Coronary artery (tissue), 2 donors: ENCODE measurements at regions not wholly inside any gene's neighbourhood (a gene's known extent, or its start where the extent isn't known, plus 50 kb on each side); places are given as distances from the start of the nearest gene placed in this dataset.

Experiments
- DNase-seq: peaks from one replicate; pipeline ENCODE4 v3.0.0-alpha.2; 2017; ENCODE audit warnings: low spot score
- H3K27ac ChIP-seq, 2 donors: fragments of 200-600 bp; sonication (generic); one replicate each; pipeline ENCODE4 v1.5.1; 2016 to 2019
- H3K4me3 ChIP-seq: fragments of 200-600 bp; sonication (generic); 2 replicates; pipeline ENCODE4 v1.5.1; 2016; ENCODE audit warnings: mild to moderate bottlenecking, moderate library complexity
- TF ChIP-seq, protein P1 (sequence below): fragments of 200-600 bp; sonication (generic); IDR thresholded peaks from one replicate; pipeline ENCODE4 v1.5.1; 2019; ENCODE audit warnings: antibody characterized with exemption

DNA sequence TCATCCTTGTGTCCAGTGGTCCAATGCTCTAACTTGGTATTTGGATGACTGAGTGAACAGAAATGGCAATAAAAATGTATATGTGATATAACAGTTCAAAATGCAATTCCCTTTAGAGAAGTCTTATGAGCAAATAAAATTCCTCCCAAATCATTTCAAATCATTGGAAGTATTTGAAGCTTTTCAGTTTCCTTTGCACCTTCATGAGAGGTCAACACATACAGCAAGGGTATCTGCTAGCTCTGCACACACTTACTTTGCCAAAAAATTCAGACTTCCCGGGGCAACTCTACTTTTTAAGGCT, 423.7 kb downstream of the ATP23 start:
- Histone ChIP-seq H3K27ac (no peak overlapping the region), H3K4me3 (no peak overlapping the region)
- TF ChIP-seq, protein P1, sequence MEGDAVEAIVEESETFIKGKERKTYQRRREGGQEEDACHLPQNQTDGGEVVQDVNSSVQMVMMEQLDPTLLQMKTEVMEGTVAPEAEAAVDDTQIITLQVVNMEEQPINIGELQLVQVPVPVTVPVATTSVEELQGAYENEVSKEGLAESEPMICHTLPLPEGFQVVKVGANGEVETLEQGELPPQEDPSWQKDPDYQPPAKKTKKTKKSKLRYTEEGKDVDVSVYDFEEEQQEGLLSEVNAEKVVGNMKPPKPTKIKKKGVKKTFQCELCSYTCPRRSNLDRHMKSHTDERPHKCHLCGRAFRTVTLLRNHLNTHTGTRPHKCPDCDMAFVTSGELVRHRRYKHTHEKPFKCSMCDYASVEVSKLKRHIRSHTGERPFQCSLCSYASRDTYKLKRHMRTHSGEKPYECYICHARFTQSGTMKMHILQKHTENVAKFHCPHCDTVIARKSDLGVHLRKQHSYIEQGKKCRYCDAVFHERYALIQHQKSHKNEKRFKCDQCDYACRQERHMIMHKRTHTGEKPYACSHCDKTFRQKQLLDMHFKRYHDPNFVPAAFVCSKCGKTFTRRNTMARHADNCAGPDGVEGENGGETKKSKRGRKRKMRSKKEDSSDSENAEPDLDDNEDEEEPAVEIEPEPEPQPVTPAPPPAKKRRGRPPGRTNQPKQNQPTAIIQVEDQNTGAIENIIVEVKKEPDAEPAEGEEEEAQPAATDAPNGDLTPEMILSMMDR, result no peak
- no peak for DNase-seq

DNA sequence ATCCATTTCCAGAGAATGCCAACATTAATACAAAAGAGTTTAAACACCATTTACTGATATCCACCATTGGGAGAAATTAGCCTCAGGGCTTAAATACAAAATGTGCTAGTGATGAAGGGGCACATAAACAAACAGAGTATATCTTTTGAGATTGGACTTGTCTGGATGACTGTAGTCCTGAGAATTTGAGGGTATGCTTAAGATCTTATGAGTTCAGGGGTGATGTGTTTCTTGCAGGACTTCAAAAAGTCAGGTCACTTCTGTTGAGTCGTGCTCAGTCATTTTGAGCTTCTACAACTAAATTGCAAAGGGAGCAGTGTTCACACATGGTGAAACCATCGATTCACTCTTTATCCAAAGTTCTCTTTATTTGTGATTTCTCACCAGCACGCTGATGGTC, 425.7 kb downstream of the ATP23 start:
- no peak overlapping the region for H3K4me3 ChIP-seq
- DNase-seq, result no peak
- H3K27ac ChIP-seq, result no peak overlapping the region
- TF ChIP-seq, protein P1, result no peak

DNA sequence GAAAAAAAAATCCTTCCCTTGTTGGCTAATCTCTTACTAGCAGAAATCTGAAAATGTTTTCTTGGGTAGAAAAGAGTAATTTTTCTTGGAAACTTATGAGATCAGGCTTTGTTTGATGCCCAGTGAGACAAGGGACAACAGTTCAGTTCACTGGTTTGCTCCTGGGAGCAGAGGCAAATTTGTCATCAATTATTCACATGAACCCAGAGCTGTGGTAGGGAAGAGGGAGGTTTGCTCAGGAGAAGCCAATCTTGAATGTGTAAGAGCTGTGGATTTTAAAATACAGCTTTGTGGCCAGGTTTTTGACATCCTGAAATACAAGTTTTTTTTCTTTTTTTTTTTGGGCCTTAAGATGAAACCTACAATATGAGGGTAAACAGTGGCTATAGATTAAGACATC, 426.6 kb downstream of the ATP23 start:
- Histone ChIP-seq H3K27ac (no peak overlapping the region), H3K4me3 (no peak overlapping the region)
- no peak for DNase-seq
- TF ChIP-seq, protein P1, result no peak

DNA sequence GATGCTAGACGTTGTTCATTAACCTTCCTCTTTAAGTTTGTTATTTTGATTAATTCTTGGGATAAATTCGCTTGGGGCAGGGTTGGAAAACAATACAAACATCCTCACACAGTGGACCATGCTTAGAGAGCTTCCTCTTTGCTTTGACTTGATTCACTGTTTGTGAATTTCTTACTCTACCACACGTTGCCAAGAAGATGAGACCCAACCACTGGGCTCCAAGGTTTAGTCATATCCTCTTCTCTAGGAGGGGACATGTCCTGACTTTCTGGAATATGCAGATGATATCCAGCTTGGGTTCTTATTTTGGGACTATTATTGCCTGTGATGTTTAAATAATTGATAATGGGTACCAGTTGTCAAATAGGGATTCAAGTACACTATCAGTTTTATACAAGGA, 428.2 kb downstream of the ATP23 start:
- TF ChIP-seq, protein P1, result no peak
- H3K4me3 ChIP-seq, result no peak overlapping the region
- H3K27ac ChIP-seq, result no peak overlapping the region
- no peak for DNase-seq

DNA sequence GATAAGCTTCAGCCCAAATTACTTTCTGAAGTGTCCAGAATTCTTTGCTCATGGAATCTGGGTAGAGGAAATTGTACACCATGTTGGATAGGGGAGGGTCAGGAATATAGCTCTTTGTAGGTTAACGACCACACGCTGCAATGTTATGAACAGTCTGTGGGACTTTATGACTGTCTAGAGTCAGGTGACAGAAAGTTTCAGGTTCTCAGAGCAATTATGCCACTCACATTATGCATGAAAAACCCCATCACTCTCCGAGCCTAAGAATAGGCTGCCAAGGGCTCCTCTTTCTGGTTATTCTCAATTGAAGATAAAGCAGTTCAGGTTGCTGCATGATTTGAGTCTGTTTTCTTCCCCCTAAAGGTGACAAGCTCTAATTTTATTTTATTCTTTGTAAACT, 430.9 kb downstream of the ATP23 start:
- Histone ChIP-seq H3K4me3 (no peak overlapping the region), H3K27ac (no peak overlapping the region)
- TF ChIP-seq, protein P1, result no peak
- no peak for DNase-seq

DNA sequence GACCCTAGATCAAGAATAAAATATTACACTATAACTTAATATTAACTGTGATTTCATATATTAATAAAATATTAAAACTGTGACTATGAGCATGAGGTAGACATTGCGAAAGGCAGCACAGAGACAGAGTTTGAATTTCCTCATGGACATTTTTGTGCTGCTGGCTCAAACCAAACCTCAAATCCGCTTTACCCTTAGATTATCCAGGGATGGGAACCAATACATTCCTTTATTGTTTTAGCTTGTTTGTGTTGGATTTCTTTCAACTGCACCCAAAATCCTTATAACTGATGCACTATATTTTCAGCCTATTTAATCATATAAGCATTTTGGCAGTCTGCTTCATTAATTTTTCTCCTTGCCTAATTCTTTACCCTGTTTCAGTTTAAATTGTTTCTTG, 436.7 kb downstream of the ATP23 start:
- DNase-seq, result no peak
- H3K4me3 ChIP-seq, result no peak overlapping the region
- no peak overlapping the region for H3K27ac ChIP-seq
- TF ChIP-seq, protein P1, result no peak

DNA sequence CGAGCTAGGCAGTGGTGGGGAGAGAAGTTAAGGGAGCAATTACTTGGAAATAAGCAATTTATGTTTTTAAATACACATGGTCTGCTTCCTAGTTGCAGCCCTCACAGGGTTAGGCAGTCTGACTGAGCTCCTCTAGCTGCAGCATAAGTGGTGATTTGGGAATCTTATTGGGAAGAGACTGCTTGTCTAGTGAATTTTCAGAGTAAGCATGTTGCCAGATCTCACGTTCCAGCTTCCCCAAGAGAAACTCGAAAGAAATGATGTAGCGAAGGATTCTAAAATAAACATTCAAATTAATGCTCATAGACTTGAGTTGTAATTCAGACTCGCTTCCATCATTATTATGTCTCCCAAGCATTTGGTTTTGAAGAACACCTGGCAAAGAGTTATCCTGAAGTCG, 440.2 kb downstream of the ATP23 start:
- Histone ChIP-seq H3K27ac (no peak overlapping the region), H3K4me3 (no peak overlapping the region)
- no peak for DNase-seq
- TF ChIP-seq, protein P1, result no peak
